Mesothelial cell of epicardium (in vitro differentiated cells): ENCODE measurements at regions not wholly inside any gene's neighbourhood (a gene's known extent, or its start where the extent isn't known, plus 50 kb on each side); places are given as distances from the start of the nearest gene placed in this dataset.

Experiments
- DNase-seq, 2 experiments: peaks; one replicate each; pipeline ENCODE4 v3.0.0; 2021; ENCODE audit warnings: low spot score in 2 of 2; ENCODE audit not compliant: unreplicated experiment in 2 of 2
- H3K27ac Mint-ChIP-seq: 2 replicates; pipeline ENCODE4 v1.8.0; 2021; ENCODE audit warnings: mixed read lengths
- H3K27me3 Mint-ChIP-seq: 2 replicates; pipeline ENCODE4 v1.8.0; 2021; ENCODE audit warnings: low read depth, mixed read lengths
- H3K36me3 Mint-ChIP-seq: 2 replicates; pipeline ENCODE4 v1.8.0; 2021; ENCODE audit warnings: mixed read lengths
- H3K4me1 Mint-ChIP-seq: 2 replicates; pipeline ENCODE4 v1.8.0; 2021; ENCODE audit warnings: mixed read lengths
- H3K4me3 Mint-ChIP-seq: 2 replicates; pipeline ENCODE4 v1.8.0; 2021; ENCODE audit warnings: mild to moderate bottlenecking, moderate library complexity, mixed read lengths
- H3K9me3 Mint-ChIP-seq: 2 replicates; pipeline ENCODE4 v1.8.0; 2021; ENCODE audit warnings: mixed read lengths
- TF ChIP-seq, protein P1 (sequence below): fragments of 200-600 bp; sonication (generic); IDR thresholded peaks from one replicate; pipeline ENCODE4 v1.5.0; 2021; ENCODE audit warnings: antibody characterized with exemption; ENCODE audit not compliant: unreplicated experiment

DNA sequence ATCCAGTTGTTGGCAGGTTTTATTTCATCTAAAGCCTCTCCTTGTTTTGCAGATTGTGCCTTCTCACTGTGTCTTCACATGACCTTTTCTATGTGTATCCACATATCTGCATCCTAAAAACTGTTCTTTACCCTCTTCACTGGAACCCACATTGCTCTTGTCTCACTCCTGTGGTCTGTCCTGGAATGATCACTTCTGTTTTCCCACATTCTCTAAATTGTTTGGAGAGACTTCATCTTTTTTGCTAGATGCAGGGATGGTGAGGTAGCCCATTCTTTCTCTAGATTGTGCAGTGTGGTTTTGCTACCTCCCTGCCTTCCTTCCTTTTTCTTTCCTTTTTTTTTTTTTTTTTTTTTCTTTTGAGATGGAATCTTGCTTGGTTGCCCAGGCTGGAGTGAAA lies 608.6 kb upstream of the MIR17HG start:
- TF ChIP-seq, protein P1, sequence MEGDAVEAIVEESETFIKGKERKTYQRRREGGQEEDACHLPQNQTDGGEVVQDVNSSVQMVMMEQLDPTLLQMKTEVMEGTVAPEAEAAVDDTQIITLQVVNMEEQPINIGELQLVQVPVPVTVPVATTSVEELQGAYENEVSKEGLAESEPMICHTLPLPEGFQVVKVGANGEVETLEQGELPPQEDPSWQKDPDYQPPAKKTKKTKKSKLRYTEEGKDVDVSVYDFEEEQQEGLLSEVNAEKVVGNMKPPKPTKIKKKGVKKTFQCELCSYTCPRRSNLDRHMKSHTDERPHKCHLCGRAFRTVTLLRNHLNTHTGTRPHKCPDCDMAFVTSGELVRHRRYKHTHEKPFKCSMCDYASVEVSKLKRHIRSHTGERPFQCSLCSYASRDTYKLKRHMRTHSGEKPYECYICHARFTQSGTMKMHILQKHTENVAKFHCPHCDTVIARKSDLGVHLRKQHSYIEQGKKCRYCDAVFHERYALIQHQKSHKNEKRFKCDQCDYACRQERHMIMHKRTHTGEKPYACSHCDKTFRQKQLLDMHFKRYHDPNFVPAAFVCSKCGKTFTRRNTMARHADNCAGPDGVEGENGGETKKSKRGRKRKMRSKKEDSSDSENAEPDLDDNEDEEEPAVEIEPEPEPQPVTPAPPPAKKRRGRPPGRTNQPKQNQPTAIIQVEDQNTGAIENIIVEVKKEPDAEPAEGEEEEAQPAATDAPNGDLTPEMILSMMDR: no peak
- Mint-ChIP-seq H3K27ac (no peak overlapping the region), H3K36me3 (peaks cover 6% of the 10 kb centered on the region), H3K9me3 (peaks cover 26% of the 10 kb centered on the region), H3K4me3 (no peak overlapping the region), H3K4me1 (no peaks in the 10 kb centered on the region), H3K27me3 (no peaks in the 10 kb centered on the region)
- DNase-seq: no peak

DNA sequence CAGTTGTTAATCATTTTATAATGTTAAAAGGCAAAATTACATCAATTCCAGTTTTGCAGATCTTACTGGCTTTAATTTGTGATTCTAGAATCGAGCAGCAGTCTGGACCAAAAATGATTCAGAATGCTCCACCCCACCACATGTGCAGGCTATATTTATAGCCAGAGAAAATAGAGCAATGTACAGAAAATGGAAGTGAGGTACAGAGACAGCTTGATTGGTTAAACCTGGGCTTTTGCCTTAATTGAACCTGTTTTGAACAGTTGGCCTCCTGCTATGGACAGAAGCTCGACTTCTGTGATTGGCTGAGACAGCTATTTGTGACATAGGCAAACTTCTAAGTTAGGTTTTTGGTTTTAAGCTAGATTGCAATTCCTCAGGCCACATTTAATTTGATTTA lies 607.4 kb upstream of the MIR17HG start:
- Mint-ChIP-seq H3K27ac (no peak overlapping the region), H3K9me3 (peaks cover 21% of the 10 kb centered on the region), H3K4me1 (no peaks in the 10 kb centered on the region), H3K27me3 (no peaks in the 10 kb centered on the region), H3K4me3 (no peak overlapping the region), H3K36me3 (peaks cover 5% of the 10 kb centered on the region)
- TF ChIP-seq, protein P1: no peak
- no peak for DNase-seq

DNA sequence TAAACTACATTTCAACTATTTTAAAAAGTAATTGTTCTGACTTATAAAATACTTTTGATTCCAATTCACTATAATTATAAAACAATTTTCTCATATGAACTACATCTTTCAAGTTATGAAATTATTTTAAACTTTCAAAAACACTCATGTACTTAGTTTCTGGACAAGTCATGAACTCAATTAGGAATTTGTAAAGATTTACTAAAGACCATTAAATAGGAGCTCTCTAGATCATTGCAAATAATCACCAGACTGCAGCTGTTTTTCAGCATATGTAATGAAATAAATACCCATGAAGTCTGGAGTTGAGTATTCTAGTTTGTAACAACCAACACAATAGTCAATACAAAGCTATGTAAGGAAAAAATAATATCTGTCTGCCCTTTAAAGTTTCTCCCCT lies 605.1 kb upstream of the MIR17HG start:
- Mint-ChIP-seq H3K36me3 (no peaks in the 10 kb centered on the region), H3K27ac (no peak overlapping the region), H3K27me3 (no peaks in the 10 kb centered on the region), H3K9me3 (peaks cover 4% of the 10 kb centered on the region), H3K4me1 (no peaks in the 10 kb centered on the region), H3K4me3 (no peak overlapping the region)
- no peak for DNase-seq
- TF ChIP-seq, protein P1: no peak

DNA sequence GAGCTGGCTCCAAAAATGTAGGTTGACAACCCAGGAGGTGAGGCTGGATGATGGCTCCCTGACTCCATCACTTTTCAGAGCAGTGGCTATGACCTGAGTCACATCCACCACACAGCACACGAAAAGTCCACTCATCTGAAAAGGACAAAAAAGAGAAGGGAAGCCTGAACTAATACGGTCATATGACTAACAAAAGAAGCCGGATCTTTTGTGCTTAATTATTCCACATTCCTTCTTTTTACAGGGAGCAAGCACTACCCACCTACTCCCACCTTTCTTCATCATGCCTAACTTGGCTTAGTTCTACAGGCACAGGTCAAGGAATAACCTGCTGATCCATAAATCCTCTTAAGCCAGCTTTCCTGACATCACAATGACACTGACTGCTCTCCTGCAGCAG lies 601.3 kb upstream of the MIR17HG start:
- TF ChIP-seq, protein P1: no peak
- Mint-ChIP-seq H3K27me3 (no peaks in the 10 kb centered on the region), H3K27ac (no peak overlapping the region), H3K9me3 (peaks cover 4% of the 10 kb centered on the region), H3K4me1 (peaks cover 10% of the 10 kb centered on the region), H3K36me3 (no peaks in the 10 kb centered on the region), H3K4me3 (no peak overlapping the region)
- DNase-seq: no peak

DNA sequence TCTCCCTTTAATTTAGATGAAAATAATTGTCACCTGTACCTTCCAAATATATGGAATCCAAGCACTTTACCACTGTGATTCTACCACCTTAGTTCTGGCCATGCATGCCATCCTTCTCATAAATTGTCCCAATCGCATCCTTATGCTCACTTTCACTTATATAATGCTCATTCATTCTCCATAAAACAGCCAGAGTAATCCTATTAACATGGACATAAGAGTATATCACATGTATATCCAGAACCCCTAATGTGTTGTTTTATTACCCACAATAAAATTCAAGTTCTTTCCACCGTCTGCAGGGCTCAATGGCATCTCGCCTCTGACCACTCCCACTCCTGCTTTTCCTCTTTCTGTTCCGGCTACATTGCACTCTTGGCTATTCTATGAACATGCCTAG lies 597.5 kb upstream of the MIR17HG start:
- H3K4me1 Mint-ChIP-seq: peaks cover 10% of the 10 kb centered on the region
- no peaks in the 10 kb centered on the region for H3K27me3 Mint-ChIP-seq

More for the DNA sequence above, 597.5 kb upstream of the MIR17HG start:
- Mint-ChIP-seq H3K9me3 (peaks cover 4% of the 10 kb centered on the region), H3K4me3 (no peak overlapping the region), H3K36me3 (no peaks in the 10 kb centered on the region), H3K27ac (no peak overlapping the region)
- TF ChIP-seq, protein P1: no peak
- no peak for DNase-seq
